HS-5 (cell line): ENCODE measurements at regions not wholly inside any gene's neighbourhood (a gene's known extent, or its start where the extent isn't known, plus 50 kb on each side); places are given as distances from the start of the nearest gene placed in this dataset.

Experiments used
- DNase-seq: peaks from one replicate; pipeline ENCODE4 v3.0.0-alpha.2; 2012; ENCODE audit warnings: low read depth

- DNase-seq = no peak
Measured at GRCh38 chr14:80146941-80147340, 64.4 kb downstream of the DIO2 start.

- no peak for DNase-seq
Measured at GRCh38 chr14:80136358-80136757, 74.9 kb downstream of the DIO2 start.

GRCh38 chr14:80135305-80136088 lies 75.8 kb downstream of the DIO2 start:
- no peak for DNase-seq

GRCh38 chr14:80134321-80134720 lies 77.0 kb downstream of the DIO2 start:
- no peak for DNase-seq

- DNase-seq = no peak
Measured at GRCh38 chr14:80133457-80133856, 77.8 kb downstream of the DIO2 start.

DNA sequence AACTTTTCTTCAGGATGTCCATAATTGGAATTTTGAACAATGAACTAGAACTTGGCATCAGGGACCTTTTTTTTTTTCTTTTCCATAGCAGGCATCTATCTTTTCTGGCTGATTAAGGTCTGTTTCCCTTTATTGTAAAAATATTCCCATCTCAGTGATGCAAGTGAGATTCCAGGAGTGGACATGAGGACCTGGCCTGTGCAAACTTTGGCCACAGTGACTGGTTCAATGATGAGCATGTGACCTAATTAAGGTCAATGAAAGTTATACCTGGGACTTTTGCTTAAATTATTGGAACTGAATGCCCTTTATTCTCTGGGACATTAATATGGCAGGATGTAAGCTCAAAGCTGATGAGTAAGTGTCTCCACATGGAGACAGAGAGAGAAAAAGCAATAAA lies 83.8 kb downstream of the DIO2 start:
- no peak for DNase-seq

- no peak for DNase-seq
Measured at GRCh38 chr14:80124794-80125193, 86.5 kb downstream of the DIO2 start.

- no peak for DNase-seq
Measured at GRCh38 chr14:80117876-80118275, 93.4 kb downstream of the DIO2 start.

GRCh38 chr14:80116157-80116556 lies 95.1 kb downstream of the DIO2 start:
- no peak for DNase-seq

- DNase-seq = no peak
Measured at GRCh38 chr14:80110721-80111120, 100.6 kb downstream of the DIO2 start.

GRCh38 chr14:80109055-80109454 lies 102.2 kb downstream of the DIO2 start:
- no peak for DNase-seq

- DNase-seq = no peak
Measured at GRCh38 chr14:80108430-80108829, 102.9 kb downstream of the DIO2 start.

DNA sequence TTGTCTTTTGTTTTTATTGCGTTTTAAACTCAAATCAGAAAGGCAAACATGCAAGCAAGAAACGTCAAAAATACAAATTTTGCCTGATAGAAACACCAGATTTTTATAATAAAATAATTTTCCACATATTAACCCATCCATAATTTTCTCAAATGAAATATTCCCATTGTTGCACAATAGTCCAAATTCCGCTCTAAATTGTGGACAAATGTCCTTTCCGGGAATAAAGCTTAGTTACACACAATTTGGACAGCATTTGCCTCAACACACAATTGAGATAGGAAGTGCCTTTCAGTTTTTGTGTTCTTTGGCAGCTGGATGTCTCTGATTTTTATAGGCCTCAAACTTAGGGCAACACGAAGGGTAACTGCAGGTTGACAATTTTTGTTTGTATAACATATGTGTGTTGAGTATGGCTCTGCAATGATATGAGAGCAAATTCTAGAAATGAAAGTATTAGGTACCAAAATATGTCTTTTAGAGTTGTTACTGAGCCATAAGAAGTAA lies 105.8 kb downstream of the DIO2 start:
- no peak for DNase-seq

- DNase-seq = no peak
Measured at GRCh38 chr14:80101835-80102234, 109.5 kb downstream of the DIO2 start.

DNA sequence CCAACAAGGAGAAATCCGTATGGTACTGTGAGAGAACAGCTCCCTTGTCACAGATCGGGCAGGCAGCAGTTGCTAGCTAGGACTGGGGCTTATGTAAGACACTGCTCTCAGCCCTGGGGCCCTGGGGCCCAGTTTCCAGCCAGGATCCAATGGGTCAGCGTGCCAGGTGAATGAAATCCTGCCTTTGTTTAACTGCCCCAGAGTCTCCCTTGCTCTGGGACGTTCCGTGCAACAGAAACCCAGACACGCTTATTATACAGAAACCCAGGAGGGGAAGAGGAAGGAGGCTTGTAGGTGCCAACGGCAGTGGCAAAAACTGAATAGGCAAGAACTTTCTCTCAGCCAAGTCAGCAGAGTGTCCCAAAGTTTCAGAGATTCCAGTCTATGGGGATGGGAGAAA lies 110.6 kb downstream of the DIO2 start:
- DNase-seq = no peak

DNA sequence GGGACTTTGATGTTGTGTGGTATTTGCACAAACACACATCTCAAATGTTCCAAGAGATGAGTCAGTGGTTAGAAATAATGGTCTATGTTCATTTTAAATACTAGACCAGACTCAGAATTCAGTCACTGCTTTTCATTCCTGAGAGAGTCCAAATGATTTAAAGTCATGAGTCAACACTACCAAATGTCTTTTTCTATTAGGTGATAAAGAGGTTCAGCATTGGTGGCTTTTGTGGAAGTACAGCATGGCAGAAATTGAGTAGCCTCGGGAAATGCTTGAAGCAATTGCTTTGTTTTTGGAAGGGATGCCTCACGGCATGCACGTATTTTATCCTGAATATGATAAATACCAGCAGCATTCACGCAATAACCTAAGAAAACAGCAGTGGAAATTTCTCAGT lies 115.7 kb downstream of the DIO2 start:
- DNase-seq = peak; percentile 28

DNA sequence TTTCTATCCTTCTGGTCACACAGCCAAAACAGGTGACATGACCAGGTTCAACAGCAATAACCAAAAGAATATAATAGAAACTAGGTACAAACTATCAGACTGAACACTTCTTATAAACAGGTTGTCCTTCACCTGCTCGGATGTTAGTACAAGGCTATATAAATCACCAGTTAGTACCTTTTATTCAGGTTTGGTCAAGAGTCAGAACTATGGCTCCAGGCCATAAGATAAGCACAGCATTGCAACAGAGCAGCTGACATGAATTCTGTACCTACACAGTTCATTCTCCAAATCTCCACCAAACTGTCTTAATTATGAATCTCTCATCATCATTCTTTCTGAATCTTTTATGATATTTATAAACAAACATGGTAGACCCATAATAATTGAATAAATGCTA lies 123.9 kb downstream of the DIO2 start:
- DNase-seq = no peak

DNA sequence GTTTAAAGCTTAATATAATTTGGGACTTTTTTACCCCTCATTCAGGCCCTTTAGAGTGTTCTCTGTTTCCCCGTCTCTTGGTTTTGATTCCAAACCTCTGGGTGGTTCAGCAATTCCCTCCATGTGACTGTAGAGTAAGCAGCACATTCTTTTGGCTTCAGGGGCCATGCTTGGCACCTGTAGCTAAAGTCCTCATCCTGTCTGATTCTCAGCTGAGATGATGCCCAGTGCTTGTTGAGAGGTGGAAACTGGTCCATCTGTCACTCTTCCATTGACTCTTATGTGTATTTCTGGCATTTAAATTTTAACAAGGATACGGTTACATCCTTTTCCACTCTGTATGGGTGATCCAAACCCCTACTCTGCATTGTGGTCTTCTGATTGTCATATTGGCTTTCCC lies 127.1 kb downstream of the DIO2 start:
- no peak for DNase-seq

- no peak for DNase-seq
Measured at GRCh38 chr14:80080601-80081000, 130.7 kb downstream of the DIO2 start.

GRCh38 chr14:80078501-80078900 lies 132.8 kb downstream of the DIO2 start:
- no peak for DNase-seq

- no peak for DNase-seq
Measured at GRCh38 chr14:80077262-80077661, 134.0 kb downstream of the DIO2 start.

DNA sequence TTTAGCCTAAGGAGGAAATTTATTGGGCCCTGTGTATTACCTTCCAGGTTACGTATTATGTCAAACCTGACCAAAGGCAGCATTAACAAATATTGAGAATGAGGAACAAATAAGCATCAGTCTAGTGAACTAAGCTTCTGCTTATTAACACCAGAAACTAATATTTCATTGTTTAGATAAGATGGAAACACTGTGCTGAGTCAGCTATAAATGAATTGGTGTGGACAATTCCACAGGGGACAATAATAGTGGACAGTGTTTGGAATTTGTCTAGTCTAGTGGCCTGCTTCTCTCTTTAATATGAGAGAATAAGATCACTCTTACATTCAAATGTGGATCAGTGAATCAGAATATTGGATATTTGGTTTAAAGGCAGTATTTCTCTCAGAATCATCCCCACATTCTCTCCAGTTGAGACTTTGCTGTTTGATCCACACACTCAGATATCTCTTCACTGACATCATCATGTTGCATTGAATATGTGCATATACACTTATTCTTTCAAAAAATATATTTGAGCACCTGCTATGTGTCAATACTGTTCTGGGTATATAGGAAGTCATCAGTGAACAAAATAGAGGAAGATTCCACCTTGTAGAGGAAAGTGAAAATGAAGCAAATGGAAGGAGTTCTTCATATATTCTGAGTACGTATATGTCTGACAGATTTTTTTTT lies 136.3 kb downstream of the DIO2 start:
- DNase-seq = no peak

GRCh38 chr14:80059041-80059440 lies 152.3 kb downstream of the DIO2 start:
- DNase-seq = peak; percentile 6

DNA sequence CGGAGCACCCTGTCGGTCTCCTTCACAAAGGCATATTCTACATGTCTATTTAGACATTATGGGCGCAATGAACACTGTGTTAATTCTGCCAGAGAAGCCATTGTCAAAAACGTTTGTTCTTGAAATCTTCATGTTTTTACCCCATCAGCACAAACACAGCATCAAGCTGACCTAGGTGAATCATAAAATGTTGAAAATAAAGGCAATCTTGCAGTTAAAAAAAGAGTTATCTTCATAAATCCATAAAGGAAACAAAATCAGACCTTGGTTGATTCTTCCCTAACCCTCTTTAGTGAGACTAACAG lies 154.9 kb downstream of the DIO2 start:
- no peak for DNase-seq
